Loucy (cell line): ENCODE measurements at regions not wholly inside any gene's neighbourhood (a gene's known extent, or its start where the extent isn't known, plus 50 kb on each side); places are given as distances from the start of the nearest gene placed in this dataset.

Source experiments
- H2AFZ ChIP-seq: fragments of 200-600 bp; sonication (generic); 2 replicates; pipeline ENCODE4 v1.6.0; 2016; ENCODE audit warnings: antibody characterized with exemption, mild to moderate bottlenecking, low read length, moderate library complexity
- H3F3A ChIP-seq: fragments of 200-600 bp; 2 replicates; pipeline ENCODE4 v1.6.0; 2016; ENCODE audit warnings: antibody characterized with exemption, low read depth, mild to moderate bottlenecking
- H3K27me3 ChIP-seq: fragments of 200-600 bp; sonication (generic); 2 replicates; pipeline ENCODE4 v1.6.1; 2014; ENCODE audit warnings: low read length, mild to moderate bottlenecking; ENCODE audit not compliant: insufficient read depth, poor library complexity, severe bottlenecking
- H3K36me3 ChIP-seq: fragments of 200-600 bp; sonication (generic); 2 replicates; pipeline ENCODE4 v1.6.1; 2016; ENCODE audit warnings: low read length; ENCODE audit not compliant: insufficient read depth
- H3K4me1 ChIP-seq: fragments of 200-600 bp; sonication (generic); 2 replicates; pipeline ENCODE4 v1.5.1; 2014; ENCODE audit warnings: low read length, mild to moderate bottlenecking; ENCODE audit not compliant: insufficient read depth, poor library complexity, severe bottlenecking
- H3K4me2 ChIP-seq: fragments of 200-600 bp; sonication (generic); 2 replicates; pipeline ENCODE4 v1.6.0; 2014; ENCODE audit warnings: antibody characterized with exemption, low read length, low read depth, mild to moderate bottlenecking; ENCODE audit not compliant: poor library complexity, severe bottlenecking
- H3K4me3 ChIP-seq: fragments of 200-600 bp; sonication (generic); 2 replicates; pipeline ENCODE4 v1.5.1; 2014; ENCODE audit warnings: low read length, mild to moderate bottlenecking, mixed read lengths; ENCODE audit not compliant: poor library complexity, severe bottlenecking
- H3K79me2 ChIP-seq: fragments of 200-600 bp; sonication (generic); 2 replicates; pipeline ENCODE4 v1.6.1; 2014; ENCODE audit warnings: low read length; ENCODE audit not compliant: insufficient read depth
- H3K9ac ChIP-seq: fragments of 200-600 bp; sonication (generic); 2 replicates; pipeline ENCODE4 v1.6.0; 2014; ENCODE audit warnings: mild to moderate bottlenecking, low read depth, low read length, moderate library complexity; ENCODE audit not compliant: poor library complexity, severe bottlenecking
- H3K9me2 ChIP-seq: fragments of 200-600 bp; sonication (generic); replicated peaks from 2 replicates; pipeline ENCODE4 v1.6.1; 2016; ENCODE audit warnings: low read depth, low read length, mixed read lengths
- H3K9me3 ChIP-seq: fragments of 200-600 bp; sonication (generic); 2 replicates; pipeline ENCODE4 v1.6.1; 2014; ENCODE audit warnings: mild to moderate bottlenecking, antibody characterized with exemption, low read length, low read depth; ENCODE audit not compliant: insufficient read depth
- H4K20me1 ChIP-seq: fragments of 200-600 bp; sonication (generic); 2 replicates; pipeline ENCODE4 v1.6.0; 2014; ENCODE audit warnings: antibody characterized with exemption, low read length, mild to moderate bottlenecking; ENCODE audit not compliant: insufficient read depth, poor library complexity, severe bottlenecking
- CTCF ChIP-seq: fragments of 200-600 bp; sonication (generic); conservative IDR thresholded peaks from 2 replicates; pipeline ENCODE4 v1.5.1; 2014; ENCODE audit warnings: mild to moderate bottlenecking, antibody characterized with exemption, low read length
- EZH2phosphoT487 ChIP-seq: fragments of 200-600 bp; IDR thresholded peaks from 2 replicates; pipeline ENCODE4 v1.6.1; 2018; ENCODE audit warnings: antibody characterized with exemption, mild to moderate bottlenecking, moderate library complexity, borderline replicate concordance

- Histone ChIP-seq H3K4me3 (no peak overlapping the region), H3K79me2 (no peaks in the 10 kb centered on the region), H3K4me1 (no peaks in the 10 kb centered on the region), H3K9me3 (no peaks in the 10 kb centered on the region), H2AFZ (no peak overlapping the region), H3K4me2 (no peak overlapping the region), H3K9me2 (no peaks in the 10 kb centered on the region), H3F3A (no peaks in the 10 kb centered on the region), H3K9ac (no peak overlapping the region), H3K27me3 (no peaks in the 10 kb centered on the region), H3K36me3 (no peaks in the 10 kb centered on the region), H4K20me1 (no peaks in the 10 kb centered on the region)
- TF ChIP-seq EZH2phosphoT487 (no peak), CTCF (no peak)
Observed at GRCh38 chrX:80174925-80175574, 160.5 kb downstream of the TBX22 start.

DNA sequence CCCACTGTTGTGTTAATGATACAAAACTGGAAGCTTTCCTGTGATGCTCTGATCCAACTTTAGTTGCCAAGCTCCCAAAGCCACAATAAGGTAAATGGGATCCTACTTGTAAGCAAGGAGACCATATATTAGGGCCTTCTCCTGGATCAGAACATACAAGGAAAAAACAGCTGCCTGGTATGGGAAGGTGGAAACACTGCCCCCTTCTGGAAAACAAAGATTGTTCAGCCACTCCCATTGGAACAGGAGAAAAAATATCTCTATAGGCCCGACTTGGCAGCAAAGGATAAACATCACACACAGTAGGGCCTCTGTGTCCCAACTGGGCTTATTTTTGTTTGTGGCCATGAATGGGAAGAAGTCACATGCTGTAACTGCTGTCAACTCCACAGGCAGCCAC is 166.5 kb downstream of the TBX22 start:
- Histone ChIP-seq H3K4me3 (no peak overlapping the region), H3K27me3 (no peaks in the 10 kb centered on the region), H3K79me2 (no peaks in the 10 kb centered on the region), H3K4me2 (no peak overlapping the region), H3K9me2 (no peaks in the 10 kb centered on the region), H3F3A (no peaks in the 10 kb centered on the region), H4K20me1 (no peaks in the 10 kb centered on the region), H3K4me1 (no peaks in the 10 kb centered on the region), H3K36me3 (no peaks in the 10 kb centered on the region), H2AFZ (no peak overlapping the region), H3K9ac (no peak overlapping the region), H3K9me3 (no peaks in the 10 kb centered on the region)
- peak; percentile 57 for TF ChIP-seq CTCF
- TF ChIP-seq EZH2phosphoT487, result no peak

GRCh38 chrX:80184854-80185253 is 170.3 kb downstream of the TBX22 start:
- Histone ChIP-seq H3K9me3 (no peaks in the 10 kb centered on the region), H3K4me3 (no peak overlapping the region), H3K79me2 (no peaks in the 10 kb centered on the region), H3K4me1 (no peaks in the 10 kb centered on the region), H4K20me1 (no peaks in the 10 kb centered on the region), H2AFZ (no peak overlapping the region), H3F3A (no peaks in the 10 kb centered on the region), H3K4me2 (no peak overlapping the region), H3K9me2 (no peaks in the 10 kb centered on the region), H3K27me3 (no peaks in the 10 kb centered on the region), H3K36me3 (no peaks in the 10 kb centered on the region), H3K9ac (no peak overlapping the region)
- TF ChIP-seq EZH2phosphoT487 (no peak), CTCF (no peak)
